SK-N-SH (cell line): ENCODE measurements at regions not wholly inside any gene's neighbourhood (a gene's known extent, or its start where the extent isn't known, plus 50 kb on each side); places are given as distances from the start of the nearest gene placed in this dataset.

ENCODE experiments used
- CTCF ChIA-PET: fragments of 300-600, 350-600 bp; formaldehyde crosslinking; extraction: SDS; loops from one replicate; lab custom pipeline; 2021; lab: Yijun Ruan, JAX
- POLR2A ChIA-PET: fragments of 350-600 bp; sonication (Branson Sonifier 250); formaldehyde crosslinking; extraction: SDS; loops from one replicate; lab custom pipeline; 2020; ENCODE audit warnings: antibody characterized with exemption, inconsistent platforms; lab: Yijun Ruan, JAX
- DNase-seq: peaks from one replicate; pipeline ENCODE4 v3.0.0; 2012
- H2AFZ ChIP-seq: fragments of 200-600 bp; sonication (generic); 2 replicates; pipeline ENCODE4 v1.8.1; 2016; ENCODE audit warnings: antibody characterized with exemption, mild to moderate bottlenecking, low read depth
- H3F3A ChIP-seq: fragments of 200-600 bp; sonication (generic); replicated peaks from 2 replicates; pipeline ENCODE3; 2016; ENCODE audit warnings: antibody characterized with exemption, mild to moderate bottlenecking; ENCODE audit not compliant: insufficient read depth
- H3K27ac ChIP-seq, 2 experiments: fragments of 200-500 bp in 1 of 2; fragments of 200-600 bp in 1 of 2; sonication (Bioruptor generic) in 1 of 2; sonication (generic), shearing (Covaris generic) in 1 of 2; 2 replicates each; pipeline versions ENCODE4 v1.5.1 to v1.6.1; 2014 to 2016; ENCODE audit warnings: low read depth in 2 of 2, inconsistent platforms in 1 of 2, low read length in 1 of 2, mild to moderate bottlenecking in 1 of 2, mixed read lengths in 1 of 2
- H3K27me3 ChIP-seq: fragments of 200-600 bp; sonication (generic), shearing (Covaris generic); 2 replicates; pipeline ENCODE4 v1.6.1; 2016; ENCODE audit warnings: mixed run types; ENCODE audit not compliant: insufficient read depth
- H3K36me3 ChIP-seq, 2 experiments: fragments of 200-500 bp in 1 of 2; fragments of 200-600 bp in 1 of 2; sonication (Bioruptor generic) in 1 of 2; sonication (generic) in 1 of 2; replicated peaks in 1 of 2; 2 replicates each; pipeline versions ENCODE3 to v1.5.1; 2014 to 2016; ENCODE audit warnings: low read length in 1 of 2, mild to moderate bottlenecking in 1 of 2; ENCODE audit not compliant: insufficient read depth in 2 of 2, control insufficient read depth in 1 of 2
- H3K4me1 ChIP-seq, 2 experiments: fragments of 200-500 bp in 1 of 2; fragments of 200-600 bp in 1 of 2; sonication (Bioruptor generic) in 1 of 2; sonication (generic), shearing (Covaris generic) in 1 of 2; 2 replicates each; pipeline versions ENCODE4 v1.5.1 to v1.6.1; 2014 to 2016; ENCODE audit warnings: low read depth in 1 of 2, low read length in 1 of 2, mixed run types in 1 of 2; ENCODE audit not compliant: insufficient read depth in 2 of 2, control insufficient read depth in 1 of 2
- H3K4me2 ChIP-seq: fragments of 200-600 bp; sonication (generic), shearing (Covaris generic); 2 replicates; pipeline ENCODE4 v1.6.1; 2017; ENCODE audit warnings: mixed run types
- H3K4me3 ChIP-seq, 2 experiments: fragments of 200-500 bp in 1 of 2; fragments of 200-600 bp in 1 of 2; sonication (Bioruptor generic) in 1 of 2; sonication (generic), shearing (Covaris generic) in 1 of 2; 2 replicates each; pipeline versions ENCODE4 v1.5.1 to v1.8.1; 2014 to 2016; ENCODE audit warnings: low read depth in 2 of 2, inconsistent platforms in 1 of 2, low read length in 1 of 2, mild to moderate bottlenecking in 1 of 2, mixed read lengths in 1 of 2, moderate library complexity in 1 of 2
- H3K79me2 ChIP-seq: fragments of 200-600 bp; sonication (generic); 2 replicates; pipeline ENCODE4 v1.8.1; 2017; ENCODE audit warnings: mild to moderate bottlenecking; ENCODE audit not compliant: insufficient read depth
- H3K9ac ChIP-seq: fragments of 200-600 bp; sonication (generic); 2 replicates; pipeline ENCODE4 v1.6.1; 2017; ENCODE audit warnings: mixed run types
- H3K9me2 ChIP-seq: fragments of 200-600 bp; sonication (generic); 2 replicates; pipeline ENCODE4 v1.6.1; 2017; ENCODE audit warnings: mixed run types
- H3K9me3 ChIP-seq: fragments of 200-600 bp; sonication (generic); 2 replicates; pipeline ENCODE4 v1.6.1; 2017; ENCODE audit warnings: mixed run types, mild to moderate bottlenecking, moderate library complexity
- H4K20me1 ChIP-seq: fragments of 200-600 bp; sonication (generic); 2 replicates; pipeline ENCODE4 v1.6.1; 2017; ENCODE audit warnings: mild to moderate bottlenecking, mixed run types; ENCODE audit not compliant: insufficient read depth
- CHD2 ChIP-seq: fragments of 150-350 bp; IDR thresholded peaks from 2 replicates; pipeline ENCODE4 v1.6.1; 2018; ENCODE audit warnings: low read length; ENCODE audit not compliant: partially characterized antibody
- EP300 ChIP-seq, 2 experiments: IDR thresholded peaks; 2 replicates each; pipeline versions ENCODE4 v1.4.0 to v1.6.1; 2012; ENCODE audit warnings: borderline replicate concordance in 1 of 2, low read depth in 1 of 2, low read length in 1 of 2
- FOSL2 ChIP-seq: IDR thresholded peaks from 2 replicates; pipeline ENCODE4 v1.4.0; 2012; ENCODE audit warnings: low read depth, mild to moderate bottlenecking, moderate library complexity, borderline replicate concordance
- GABPA ChIP-seq: IDR thresholded peaks from 2 replicates; pipeline ENCODE4 v1.4.0; 2012; ENCODE audit warnings: low read depth, mild to moderate bottlenecking
- GATA2 ChIP-seq: sonication (generic); formaldehyde crosslinking; IDR thresholded peaks from 2 replicates; pipeline ENCODE4 v1.5.0; 2020; ENCODE audit warnings: mild to moderate bottlenecking, missing genetic modification reagents
- JUND ChIP-seq: IDR thresholded peaks from 2 replicates; pipeline ENCODE4 v1.4.0; 2012
- MEF2A ChIP-seq: IDR thresholded peaks from 2 replicates; pipeline ENCODE4 v1.4.0; 2012; ENCODE audit warnings: low read depth, borderline replicate concordance
- RAD21 ChIP-seq: IDR thresholded peaks from 2 replicates; pipeline ENCODE4 v1.6.1; 2012; ENCODE audit warnings: mild to moderate bottlenecking, low read length
- RCOR1 ChIP-seq: fragments of 150-350 bp; IDR thresholded peaks from 2 replicates; pipeline ENCODE4 v1.6.1; 2017; ENCODE audit warnings: antibody characterized with exemption, low read length
- RFX5 ChIP-seq: IDR thresholded peaks from 2 replicates; pipeline ENCODE4 v1.6.1; 2012; ENCODE audit warnings: mild to moderate bottlenecking, improper control_type of control experiment, low read length
- SIN3A ChIP-seq: IDR thresholded peaks from 2 replicates; pipeline ENCODE4 v1.6.1; 2012; ENCODE audit warnings: low read depth, mild to moderate bottlenecking, low read length, moderate library complexity, borderline replicate concordance
- TAF1 ChIP-seq: IDR thresholded peaks from 2 replicates; pipeline ENCODE4 v1.6.1; 2012; ENCODE audit warnings: low read depth, mild to moderate bottlenecking, low read length, moderate library complexity, borderline replicate concordance
- TCF12 ChIP-seq: IDR thresholded peaks from 2 replicates; pipeline ENCODE4 v1.4.0; 2012
- YY1 ChIP-seq: IDR thresholded peaks from 2 replicates; pipeline ENCODE4 v1.4.0; 2012; ENCODE audit warnings: low read depth, mild to moderate bottlenecking
- WGBS: methylation state at CpG from one replicate; pipeline ENCODE4 v1.1.6; 2017; ENCODE audit warnings: low lambda C conversion rate; 5-methylcytosine and 5-hydroxymethylcytosine counted together
- TF ChIP-seq, protein P1 (sequence below): fragments of 200-600 bp; sonication (generic); IDR thresholded peaks from 2 replicates; pipeline ENCODE4 v1.6.1; 2017; ENCODE audit warnings: antibody characterized with exemption, mild to moderate bottlenecking, moderate library complexity
- TF ChIP-seq, protein P2 (sequence below): IDR thresholded peaks from 2 replicates; pipeline ENCODE4 v1.4.0; 2012; ENCODE audit warnings: low read depth

DNA sequence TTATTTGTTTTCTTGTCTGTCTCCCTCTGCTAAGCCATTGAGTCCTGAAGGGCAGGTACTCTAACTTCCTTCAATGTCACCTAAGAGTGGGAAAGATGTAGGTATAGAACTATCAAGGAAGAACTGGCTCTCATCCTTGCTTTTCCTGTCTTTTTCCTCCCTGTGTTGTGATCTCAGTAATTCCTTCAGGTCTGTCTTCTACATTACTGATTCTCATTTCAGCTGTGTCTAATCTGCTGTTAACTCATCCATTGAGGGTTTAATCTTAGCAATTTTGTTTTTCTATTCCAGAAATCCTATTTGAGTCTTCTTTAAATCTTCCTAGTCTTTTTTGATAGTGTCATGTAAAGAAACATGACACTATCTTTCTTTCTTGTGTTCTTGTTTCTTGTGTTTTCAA, 124.5 kb upstream of the PLXNC1 start:
- no peaks in the 10 kb centered on the region for H3K9me2 ChIP-seq
- no peaks in the 10 kb centered on the region for H3K4me1 ChIP-seq
- CTCF ChIA-PET, result no interaction called here
- H2AFZ ChIP-seq, result no peak overlapping the region
- no peaks in the 10 kb centered on the region for H3K9me3 ChIP-seq
- H3K36me3 ChIP-seq, result no peaks in the 10 kb centered on the region
- no peaks in the 10 kb centered on the region for H3F3A ChIP-seq
- H3K79me2 ChIP-seq, result no peaks in the 10 kb centered on the region
- POLR2A ChIA-PET, result no interaction called here
- no peak for DNase-seq
- no peaks in the 10 kb centered on the region for H4K20me1 ChIP-seq
- no peaks in the 10 kb centered on the region for H3K27me3 ChIP-seq
- H3K4me2 ChIP-seq, result no peak overlapping the region
- no peak overlapping the region for H3K9ac ChIP-seq
- H3K4me3 ChIP-seq, result no peak overlapping the region
- H3K27ac ChIP-seq, result no peak overlapping the region
- TF ChIP-seq MEF2A (no peak), SIN3A (no peak), JUND (no peak), TCF12 (no peak), GATA2 (CRISPR knock-in tag) (no peak), CHD2 (no peak), EP300 (IDR thresholded peaks at IDR 0.05; ENCODE audit: borderline replicate concordance in 1 of 2, low read depth in 1 of 2, low read length in 1 of 2) (no peak), GABPA (no peak), RAD21 (no peak)
- TF ChIP-seq, protein P1, sequence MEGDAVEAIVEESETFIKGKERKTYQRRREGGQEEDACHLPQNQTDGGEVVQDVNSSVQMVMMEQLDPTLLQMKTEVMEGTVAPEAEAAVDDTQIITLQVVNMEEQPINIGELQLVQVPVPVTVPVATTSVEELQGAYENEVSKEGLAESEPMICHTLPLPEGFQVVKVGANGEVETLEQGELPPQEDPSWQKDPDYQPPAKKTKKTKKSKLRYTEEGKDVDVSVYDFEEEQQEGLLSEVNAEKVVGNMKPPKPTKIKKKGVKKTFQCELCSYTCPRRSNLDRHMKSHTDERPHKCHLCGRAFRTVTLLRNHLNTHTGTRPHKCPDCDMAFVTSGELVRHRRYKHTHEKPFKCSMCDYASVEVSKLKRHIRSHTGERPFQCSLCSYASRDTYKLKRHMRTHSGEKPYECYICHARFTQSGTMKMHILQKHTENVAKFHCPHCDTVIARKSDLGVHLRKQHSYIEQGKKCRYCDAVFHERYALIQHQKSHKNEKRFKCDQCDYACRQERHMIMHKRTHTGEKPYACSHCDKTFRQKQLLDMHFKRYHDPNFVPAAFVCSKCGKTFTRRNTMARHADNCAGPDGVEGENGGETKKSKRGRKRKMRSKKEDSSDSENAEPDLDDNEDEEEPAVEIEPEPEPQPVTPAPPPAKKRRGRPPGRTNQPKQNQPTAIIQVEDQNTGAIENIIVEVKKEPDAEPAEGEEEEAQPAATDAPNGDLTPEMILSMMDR, result no peak
- TF ChIP-seq, protein P2, sequence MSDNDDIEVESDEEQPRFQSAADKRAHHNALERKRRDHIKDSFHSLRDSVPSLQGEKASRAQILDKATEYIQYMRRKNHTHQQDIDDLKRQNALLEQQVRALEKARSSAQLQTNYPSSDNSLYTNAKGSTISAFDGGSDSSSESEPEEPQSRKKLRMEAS, result no peak

DNA sequence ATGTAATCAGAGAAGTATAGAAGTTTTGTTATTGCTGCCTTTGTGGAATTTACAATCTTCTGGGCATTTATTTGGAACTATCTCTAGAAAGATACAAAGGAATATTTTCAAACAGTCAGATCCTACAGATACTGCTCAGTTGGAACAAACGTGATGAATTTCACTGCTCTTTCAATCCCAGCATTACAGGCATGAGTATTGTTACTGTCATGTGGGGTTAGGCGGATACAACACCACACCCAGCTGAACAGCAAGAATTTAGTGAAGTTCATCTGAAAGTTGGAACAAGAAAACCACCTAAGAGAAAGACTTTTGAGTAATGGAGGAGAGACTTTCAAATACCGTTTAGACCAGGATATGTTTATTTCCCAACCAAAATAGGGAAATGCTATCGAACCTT, 123.3 kb upstream of the PLXNC1 start:
- Histone ChIP-seq H3F3A (no peaks in the 10 kb centered on the region), H3K4me3 (no peak overlapping the region), H3K79me2 (no peaks in the 10 kb centered on the region), H3K9ac (no peak overlapping the region), H4K20me1 (no peaks in the 10 kb centered on the region), H3K27me3 (no peaks in the 10 kb centered on the region), H3K36me3 (no peaks in the 10 kb centered on the region), H2AFZ (no peak overlapping the region), H3K27ac (no peak overlapping the region), H3K9me2 (no peaks in the 10 kb centered on the region), H3K4me2 (no peak overlapping the region), H3K9me3 (no peaks in the 10 kb centered on the region), H3K4me1 (no peaks in the 10 kb centered on the region)
- TF ChIP-seq TAF1 (no peak), FOSL2 (no peak), YY1 (no peak), MEF2A (no peak), RCOR1 (no peak), RFX5 (no peak)
- TF ChIP-seq, protein P2, result no peak
- WGBS, result 16% methylated on average over 4 of the region's 4 CpGs
- ChIA-PET POLR2A (no interaction called here), CTCF (interaction anchor here (0.7 kb wide), 1 partner anchor 296 kb away, joined by 3 read pairs; no protein-coding TSS in a partner anchor)
- DNase-seq, result no peak
